ENCODE measurements at regions not wholly inside any gene's neighbourhood (a gene's known extent, or its start where the extent isn't known, plus 50 kb on each side); places are given as distances from the start of the nearest gene placed in this dataset.

DNA sequence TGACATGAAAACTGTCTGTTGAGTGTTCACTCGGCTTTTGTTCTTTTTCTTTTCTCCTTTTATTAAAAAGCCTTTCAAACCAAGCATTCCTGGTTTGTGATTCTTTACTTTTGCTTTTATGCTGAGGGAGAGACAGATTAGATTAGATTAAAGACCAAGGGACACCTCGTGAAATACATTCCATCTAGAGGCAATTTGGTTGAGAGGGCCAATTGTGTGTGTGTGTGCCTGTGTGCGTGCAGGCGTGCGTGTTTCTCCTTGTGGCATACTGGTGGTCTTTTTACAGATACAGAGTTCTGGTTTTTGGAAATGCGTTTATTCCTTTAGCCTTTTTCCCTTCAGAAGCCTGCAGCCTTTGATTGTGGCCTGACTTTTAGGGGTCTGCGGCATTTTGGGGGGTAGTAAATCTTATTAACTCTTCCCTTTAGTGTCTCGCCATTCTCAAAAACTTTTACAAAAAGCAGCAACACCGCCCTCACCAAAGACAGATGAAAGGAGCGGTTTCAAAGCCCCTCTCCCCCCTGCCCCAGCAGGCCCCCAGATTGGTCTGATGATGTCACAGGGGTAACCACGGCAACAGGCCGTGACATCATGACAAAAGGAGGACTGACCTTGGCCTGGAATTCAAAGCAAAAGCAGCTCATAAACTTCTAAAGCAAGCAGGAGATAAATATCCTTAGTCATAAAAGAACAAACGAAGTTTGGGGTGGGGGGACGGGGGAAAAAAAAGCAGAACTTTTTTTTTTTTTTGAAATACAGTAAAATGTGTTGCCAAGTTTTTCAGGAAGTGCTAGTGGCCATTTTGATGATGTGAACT lies 84.1 kb upstream of the TBX3 start:
- no peaks in the 10 kb centered on the region for H3K9me3 ChIP-seq (ENCODE audit: low read depth)
- H3K9me2 ChIP-seq (replicated peaks; ENCODE audit: insufficient read depth): no peaks in the 10 kb centered on the region
- no peaks in the 10 kb centered on the region for H3K79me2 ChIP-seq
- no peaks in the 10 kb centered on the region for H3K27me3 ChIP-seq
- no peaks in the 10 kb centered on the region for H4K20me1 ChIP-seq (ENCODE audit: insufficient read depth, poor library complexity, severe bottlenecking)
- H3K4me3 ChIP-seq: no peak overlapping the region
- no peaks in the 10 kb centered on the region for H3K36me3 ChIP-seq (replicated peaks; ENCODE audit: insufficient read depth, low read depth)
- peak overlapping the region; percentile 82 for H3K27ac ChIP-seq
- peak; percentile 68 for DNase-seq (ENCODE audit: low spot score)
- TF ChIP-seq EZH2phosphoT487 (IDR thresholded peaks at IDR 0.05; ENCODE audit: low read depth, severe bottlenecking, unreplicated experiment) (no peak), CTCF (IDR thresholded peaks at IDR 0.05; ENCODE audit: poor library complexity) (no peak), EZH2 (IDR thresholded peaks at IDR 0.05; ENCODE audit: borderline replicate concordance) (no peak)
- peak overlapping the region; percentile 6 for H3K4me2 ChIP-seq
- no peak overlapping the region for H2AFZ ChIP-seq
- peaks cover 31% of the 10 kb centered on the region for H3K4me1 ChIP-seq (ENCODE audit: insufficient read depth)
- WGBS (ENCODE audit: low lambda C conversion rate, missing lambda C conversion rate): 49% methylated on average over 14 of the region's 14 CpGs

DNA sequence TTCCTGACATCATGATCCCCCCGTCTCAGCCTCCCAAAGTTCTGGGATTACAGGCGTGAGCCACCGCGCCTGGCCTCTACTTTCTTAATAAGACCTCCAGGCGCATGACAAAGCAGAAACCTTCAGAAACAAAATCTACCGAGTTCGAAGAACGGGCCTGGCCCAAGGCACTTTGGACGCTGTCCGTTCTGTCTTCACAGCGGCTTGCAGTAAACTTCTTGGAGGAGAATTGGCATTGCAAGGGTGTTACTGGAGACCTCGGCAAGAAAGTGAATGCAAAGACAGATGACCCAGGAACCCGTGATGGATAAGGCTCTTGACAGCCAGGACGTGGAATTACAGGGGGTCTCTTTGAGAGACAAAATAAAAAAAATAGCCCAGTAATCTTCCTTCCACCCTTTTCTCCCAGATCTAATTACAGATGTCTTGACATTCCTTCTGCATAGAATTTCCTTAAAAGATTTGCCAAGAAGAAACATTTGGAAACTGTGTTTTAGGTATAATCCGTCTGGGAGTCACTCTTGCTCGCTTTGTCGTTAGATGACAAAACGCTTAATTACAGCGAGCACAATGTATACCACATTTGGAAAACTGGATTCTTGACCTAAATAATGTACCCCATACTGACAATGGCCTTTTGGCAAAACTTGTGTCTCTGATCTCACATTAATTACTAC lies 83.2 kb upstream of the TBX3 start:
- peak overlapping the region; percentile 2 for H3K4me2 ChIP-seq
- H4K20me1 ChIP-seq (ENCODE audit: insufficient read depth, poor library complexity, severe bottlenecking): no peaks in the 10 kb centered on the region
- no peaks in the 10 kb centered on the region for H3K79me2 ChIP-seq
- H3K4me1 ChIP-seq (ENCODE audit: insufficient read depth): peaks cover 40% of the 10 kb centered on the region
- no peak overlapping the region for H3K4me3 ChIP-seq
- WGBS (ENCODE audit: low lambda C conversion rate, missing lambda C conversion rate): 69% methylated on average over 19 of the region's 19 CpGs
- TF ChIP-seq CTCF (IDR thresholded peaks at IDR 0.05; ENCODE audit: poor library complexity) (no peak), EZH2 (IDR thresholded peaks at IDR 0.05; ENCODE audit: borderline replicate concordance) (no peak), EZH2phosphoT487 (IDR thresholded peaks at IDR 0.05; ENCODE audit: low read depth, severe bottlenecking, unreplicated experiment) (no peak)
- H3K27me3 ChIP-seq: no peaks in the 10 kb centered on the region
- H3K9me3 ChIP-seq (ENCODE audit: low read depth): no peaks in the 10 kb centered on the region
- no peaks in the 10 kb centered on the region for H3K36me3 ChIP-seq (replicated peaks; ENCODE audit: insufficient read depth, low read depth)
- H2AFZ ChIP-seq: no peak overlapping the region
- peak overlapping the region; percentile 82 for H3K27ac ChIP-seq
- no peak for DNase-seq (ENCODE audit: low spot score)
- no peaks in the 10 kb centered on the region for H3K9me2 ChIP-seq (replicated peaks; ENCODE audit: insufficient read depth)

- Histone ChIP-seq H3K9me2 (replicated peaks; ENCODE audit: insufficient read depth) (no peaks in the 10 kb centered on the region), H2AFZ (no peak overlapping the region), H4K20me1 (ENCODE audit: insufficient read depth, poor library complexity, severe bottlenecking) (no peaks in the 10 kb centered on the region), H3K9me3 (ENCODE audit: low read depth) (no peaks in the 10 kb centered on the region), H3K4me1 (ENCODE audit: insufficient read depth) (peaks cover 43% of the 10 kb centered on the region), H3K27me3 (no peaks in the 10 kb centered on the region), H3K36me3 (replicated peaks; ENCODE audit: insufficient read depth, low read depth) (no peaks in the 10 kb centered on the region), H3K79me2 (no peaks in the 10 kb centered on the region), H3K4me3 (no peak overlapping the region), H3K4me2 (no peak overlapping the region), H3K27ac (peak overlapping the region; percentile 82)
- DNase-seq (ENCODE audit: low spot score): no peak
- TF ChIP-seq EZH2phosphoT487 (IDR thresholded peaks at IDR 0.05; ENCODE audit: low read depth, severe bottlenecking, unreplicated experiment): no peak
- TF ChIP-seq CTCF (IDR thresholded peaks at IDR 0.05; ENCODE audit: poor library complexity): no peak
- TF ChIP-seq EZH2 (IDR thresholded peaks at IDR 0.05; ENCODE audit: borderline replicate concordance): no peak
- 76% methylated on average over 10 of the region's 11 CpGs for WGBS (ENCODE audit: low lambda C conversion rate, missing lambda C conversion rate)
Observed at GRCh38 chr12:114765960-114766691, 82.2 kb upstream of the TBX3 start.

Data from hepatocyte (in vitro differentiated cells).